HG02973 (cell line): ENCODE measurements at regions not wholly inside any gene's neighbourhood (a gene's known extent, or its start where the extent isn't known, plus 50 kb on each side); places are given as distances from the start of the nearest gene placed in this dataset.
"Not testable (repeated sequence)": the region's sequence is repeated elsewhere in the genome, so short reads cannot be mapped to it uniquely, and the experiment has no call there.

Experiments
- ATAC-seq: cut with Tn5 transposase; IDR thresholded peaks from one replicate; pipeline ENCODE4 v1.9.1; 2021; ENCODE audit warnings: moderate library complexity; ENCODE audit not compliant: unreplicated experiment

- ATAC-seq = not testable (repeated sequence)
Observed at GRCh38 chr9:62798884-62799850, 1609.3 kb downstream of the SPATA31A7 start.

GRCh38 chr9:62799851-62800371 lies 1610.1 kb downstream of the SPATA31A7 start:
- ATAC-seq = not testable (repeated sequence)

GRCh38 chr9:62800451-62801371 lies 1610.9 kb downstream of the SPATA31A7 start:
- ATAC-seq = peak; percentile 19

- ATAC-seq = not testable (repeated sequence)
Observed at GRCh38 chr9:62801372-62801811, 1611.6 kb downstream of the SPATA31A7 start.

GRCh38 chr9:62801961-62802718 lies 1612.3 kb downstream of the SPATA31A7 start:
- ATAC-seq = peak; percentile 100

- not testable (repeated sequence) for ATAC-seq
Observed at GRCh38 chr9:62802719-62803079, 1612.9 kb downstream of the SPATA31A7 start.

GRCh38 chr9:62803099-62803498 lies 1613.3 kb downstream of the SPATA31A7 start:
- ATAC-seq = not testable (repeated sequence)

GRCh38 chr9:62804314-62804713 lies 1614.5 kb downstream of the SPATA31A7 start:
- not testable (repeated sequence) for ATAC-seq

GRCh38 chr9:62807424-62807823 lies 1617.6 kb downstream of the SPATA31A7 start:
- ATAC-seq = not testable (repeated sequence)

GRCh38 chr9:62808081-62808480 lies 1618.2 kb downstream of the SPATA31A7 start:
- ATAC-seq = not testable (repeated sequence)

GRCh38 chr9:62810318-62810717 lies 1620.5 kb downstream of the SPATA31A7 start:
- not testable (repeated sequence) for ATAC-seq

GRCh38 chr9:62810811-62811315 lies 1621.0 kb downstream of the SPATA31A7 start:
- not testable (repeated sequence) for ATAC-seq

- ATAC-seq = not testable (repeated sequence)
Observed at GRCh38 chr9:62815436-62815835, 1625.6 kb downstream of the SPATA31A7 start.

- ATAC-seq = not testable (repeated sequence)
Observed at GRCh38 chr9:62816331-62816730, 1626.5 kb downstream of the SPATA31A7 start.

- ATAC-seq = not testable (repeated sequence)
Observed at GRCh38 chr9:62817214-62817613, 1627.4 kb downstream of the SPATA31A7 start.

- not testable (repeated sequence) for ATAC-seq
Observed at GRCh38 chr9:62822185-62822584, 1632.3 kb downstream of the SPATA31A7 start.

- not testable (repeated sequence) for ATAC-seq
Observed at GRCh38 chr9:62827957-62828907, 1638.4 kb downstream of the SPATA31A7 start.

GRCh38 chr9:62830829-62831459 lies 1641.1 kb downstream of the SPATA31A7 start:
- not testable (repeated sequence) for ATAC-seq
